ENCODE measurements at regions not wholly inside any gene's neighbourhood (a gene's known extent, or its start where the extent isn't known, plus 50 kb on each side); places are given as distances from the start of the nearest gene placed in this dataset.

DNA sequence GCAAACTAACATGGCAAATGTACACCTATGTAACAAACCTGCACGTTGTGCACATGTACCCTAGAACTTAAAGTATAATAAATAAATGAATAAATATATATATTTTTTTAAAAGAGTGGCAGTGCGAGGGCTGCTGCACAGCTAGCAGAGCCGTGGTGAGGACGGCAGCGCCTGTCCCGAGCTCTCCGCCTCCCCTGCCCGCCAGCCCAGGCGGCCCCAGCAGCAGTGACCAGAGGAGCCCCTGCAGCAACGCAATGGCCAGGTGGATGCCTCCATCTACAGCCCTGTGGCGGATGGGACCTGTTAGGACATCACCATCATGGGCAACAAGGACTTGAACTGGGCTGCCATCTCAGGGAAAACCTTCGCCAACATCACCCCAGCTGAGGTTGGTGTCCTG, 351.9 kb downstream of the FAM72C start:
- intact Hi-C loops (cut with DNase I; ENCODE audit: low total_unique reads), result no loop called here
- DNase-seq, result no peak
- Histone ChIP-seq H3K4me1 (no peaks in the 10 kb centered on the region), H3K36me3 (no peaks in the 10 kb centered on the region), H3K27me3 (no peaks in the 10 kb centered on the region), H3K27ac (no peak overlapping the region), H3K9me3 (no peaks in the 10 kb centered on the region), H3K4me3 (no peak overlapping the region)
- in situ Hi-C loops (cut with MboI; ENCODE audit: low pct_ligation_motif_present in 1 of 4, low pct_unique_long_range_greater_than_20kb in 1 of 4, low sequenced_read_pairs in 3 of 4), result no loop called here
- 70 to 82% methylated on average over 2 to 12 of the region's 12 CpGs for WGBS, 2 donors (ENCODE audit: low coverage in 1 of 2)
- TF ChIP-seq, protein P1, sequence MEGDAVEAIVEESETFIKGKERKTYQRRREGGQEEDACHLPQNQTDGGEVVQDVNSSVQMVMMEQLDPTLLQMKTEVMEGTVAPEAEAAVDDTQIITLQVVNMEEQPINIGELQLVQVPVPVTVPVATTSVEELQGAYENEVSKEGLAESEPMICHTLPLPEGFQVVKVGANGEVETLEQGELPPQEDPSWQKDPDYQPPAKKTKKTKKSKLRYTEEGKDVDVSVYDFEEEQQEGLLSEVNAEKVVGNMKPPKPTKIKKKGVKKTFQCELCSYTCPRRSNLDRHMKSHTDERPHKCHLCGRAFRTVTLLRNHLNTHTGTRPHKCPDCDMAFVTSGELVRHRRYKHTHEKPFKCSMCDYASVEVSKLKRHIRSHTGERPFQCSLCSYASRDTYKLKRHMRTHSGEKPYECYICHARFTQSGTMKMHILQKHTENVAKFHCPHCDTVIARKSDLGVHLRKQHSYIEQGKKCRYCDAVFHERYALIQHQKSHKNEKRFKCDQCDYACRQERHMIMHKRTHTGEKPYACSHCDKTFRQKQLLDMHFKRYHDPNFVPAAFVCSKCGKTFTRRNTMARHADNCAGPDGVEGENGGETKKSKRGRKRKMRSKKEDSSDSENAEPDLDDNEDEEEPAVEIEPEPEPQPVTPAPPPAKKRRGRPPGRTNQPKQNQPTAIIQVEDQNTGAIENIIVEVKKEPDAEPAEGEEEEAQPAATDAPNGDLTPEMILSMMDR (IDR thresholded peaks at IDR 0.05), result no peak
- TF ChIP-seq POLR2A (IDR thresholded peaks at IDR 0.05) (no peak), POLR2AphosphoS5 (IDR thresholded peaks at IDR 0.05) (no peak), EP300 (IDR thresholded peaks at IDR 0.05; ENCODE audit: low read depth) (no peak)

DNA sequence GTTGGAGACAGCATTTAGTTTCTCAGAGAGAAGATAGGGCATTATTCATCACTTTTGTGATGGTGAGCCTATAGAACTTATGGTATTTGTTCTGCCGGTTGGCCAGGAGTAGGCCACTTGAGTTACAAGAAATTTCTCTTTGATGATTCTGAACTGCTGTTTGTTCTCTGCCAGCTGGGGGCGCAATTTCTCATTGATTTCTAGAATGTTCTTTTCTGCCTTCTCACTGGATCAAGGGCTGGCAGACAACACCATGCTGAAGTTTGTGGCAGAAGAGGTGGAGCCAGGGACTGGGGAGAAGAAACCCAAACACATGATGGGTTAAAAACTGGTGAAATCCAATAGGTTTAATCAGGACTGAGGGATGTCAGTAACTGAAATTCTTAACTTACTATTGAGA, 360.6 kb downstream of the FAM72C start:
- H3K27ac ChIP-seq, result no peak overlapping the region
- no peak for DNase-seq
- 40 to 64% methylated on average over 2 of the region's 2 CpGs for WGBS, 2 donors (ENCODE audit: low coverage in 1 of 2)
- H3K4me3 ChIP-seq, result no peak overlapping the region
- TF ChIP-seq POLR2A (IDR thresholded peaks at IDR 0.05) (no peak), EP300 (IDR thresholded peaks at IDR 0.05; ENCODE audit: low read depth) (no peak), POLR2AphosphoS5 (IDR thresholded peaks at IDR 0.05) (no peak)
- TF ChIP-seq, protein P1 (IDR thresholded peaks at IDR 0.05), result no peak
- intact Hi-C loops (cut with DNase I; ENCODE audit: low total_unique reads), result no loop called here
- no peaks in the 10 kb centered on the region for H3K4me1 ChIP-seq
- in situ Hi-C loops (cut with MboI; ENCODE audit: low pct_ligation_motif_present in 1 of 4, low pct_unique_long_range_greater_than_20kb in 1 of 4, low sequenced_read_pairs in 3 of 4), result no loop called here
- no peaks in the 10 kb centered on the region for H3K36me3 ChIP-seq
- H3K9me3 ChIP-seq, result no peaks in the 10 kb centered on the region
- no peaks in the 10 kb centered on the region for H3K27me3 ChIP-seq

DNA sequence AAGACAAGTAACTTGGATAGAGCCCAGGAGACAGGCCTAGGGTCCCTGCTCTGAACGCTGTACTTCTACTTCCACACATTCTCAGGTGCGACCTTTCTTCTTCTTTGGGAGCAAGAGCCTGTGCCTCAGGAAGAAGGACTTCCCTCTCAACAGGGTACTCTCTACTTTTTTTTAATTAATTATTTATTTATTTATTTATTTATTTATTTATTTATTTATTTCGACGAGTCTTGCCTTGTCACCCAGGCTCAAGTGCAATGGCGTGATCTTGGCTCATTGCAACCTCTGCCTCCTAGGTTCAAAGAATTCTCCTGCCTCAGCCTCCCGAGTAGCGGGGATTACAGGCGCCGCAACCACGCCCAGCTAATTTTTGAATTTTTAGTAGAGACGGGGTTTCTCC, 361.6 kb downstream of the FAM72C start:
- no peak for DNase-seq
- in situ Hi-C loops (cut with MboI; ENCODE audit: low pct_ligation_motif_present in 1 of 4, low pct_unique_long_range_greater_than_20kb in 1 of 4, low sequenced_read_pairs in 3 of 4), result no loop called here

DNA sequence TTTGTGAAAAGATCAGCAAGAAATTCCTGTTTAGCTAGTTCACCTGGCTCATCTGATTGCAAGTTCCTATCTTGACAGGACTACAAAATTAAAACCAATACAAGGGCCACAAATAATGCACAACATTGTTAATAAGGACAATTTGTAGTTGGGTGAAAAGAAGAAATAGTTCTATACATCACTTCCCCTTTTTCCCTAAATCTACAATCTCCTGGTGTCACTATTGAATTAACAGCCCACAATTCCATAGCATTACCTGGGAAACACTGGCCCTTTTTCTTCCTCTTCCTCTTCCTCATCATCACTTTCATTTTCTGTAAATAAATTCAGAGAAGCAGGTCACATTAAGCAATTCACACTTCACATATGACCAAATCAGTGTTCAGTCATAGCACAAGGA, 366.9 kb downstream of the FAM72C start:
- TF ChIP-seq, protein P1 (IDR thresholded peaks at IDR 0.05), result no peak
- no peak for TF ChIP-seq EP300 (IDR thresholded peaks at IDR 0.05; ENCODE audit: low read depth)
- TF ChIP-seq POLR2AphosphoS5 (IDR thresholded peaks at IDR 0.05), result no peak
- no peak for TF ChIP-seq POLR2A (IDR thresholded peaks at IDR 0.05)
- Histone ChIP-seq H3K4me1 (no peaks in the 10 kb centered on the region), H3K36me3 (no peaks in the 10 kb centered on the region), H3K27ac (no peak overlapping the region), H3K27me3 (no peaks in the 10 kb centered on the region), H3K4me3 (no peak overlapping the region), H3K9me3 (no peaks in the 10 kb centered on the region)
- in situ Hi-C loops (cut with MboI; ENCODE audit: low pct_ligation_motif_present in 1 of 4, low pct_unique_long_range_greater_than_20kb in 1 of 4, low sequenced_read_pairs in 3 of 4) (no loop called here), intact Hi-C loops (cut with DNase I; ENCODE audit: low total_unique reads) (no loop called here)
- DNase-seq, result no peak

More for the DNA sequence above, 361.6 kb downstream of the FAM72C start:
- no peaks in the 10 kb centered on the region for H3K27me3 ChIP-seq
- WGBS, 2 donors (ENCODE audit: low coverage in 1 of 2), result 86 to 88% methylated on average over 8 to 11 of the region's 11 CpGs
- TF ChIP-seq POLR2AphosphoS5 (IDR thresholded peaks at IDR 0.05), result no peak
- TF ChIP-seq EP300 (IDR thresholded peaks at IDR 0.05; ENCODE audit: low read depth), result no peak
- no peak for TF ChIP-seq POLR2A (IDR thresholded peaks at IDR 0.05)
- TF ChIP-seq, protein P1 (IDR thresholded peaks at IDR 0.05), result no peak
- no peak overlapping the region for H3K27ac ChIP-seq
- intact Hi-C loops (cut with DNase I; ENCODE audit: low total_unique reads), result no loop called here
- H3K4me3 ChIP-seq, result no peak overlapping the region
- no peaks in the 10 kb centered on the region for H3K9me3 ChIP-seq
- H3K4me1 ChIP-seq, result no peaks in the 10 kb centered on the region
- no peaks in the 10 kb centered on the region for H3K36me3 ChIP-seq

Measured in transverse colon (tissue), 4 donors.